ENCODE measurements at regions not wholly inside any gene's neighbourhood (a gene's known extent, or its start where the extent isn't known, plus 50 kb on each side); places are given as distances from the start of the nearest gene placed in this dataset.

DNA sequence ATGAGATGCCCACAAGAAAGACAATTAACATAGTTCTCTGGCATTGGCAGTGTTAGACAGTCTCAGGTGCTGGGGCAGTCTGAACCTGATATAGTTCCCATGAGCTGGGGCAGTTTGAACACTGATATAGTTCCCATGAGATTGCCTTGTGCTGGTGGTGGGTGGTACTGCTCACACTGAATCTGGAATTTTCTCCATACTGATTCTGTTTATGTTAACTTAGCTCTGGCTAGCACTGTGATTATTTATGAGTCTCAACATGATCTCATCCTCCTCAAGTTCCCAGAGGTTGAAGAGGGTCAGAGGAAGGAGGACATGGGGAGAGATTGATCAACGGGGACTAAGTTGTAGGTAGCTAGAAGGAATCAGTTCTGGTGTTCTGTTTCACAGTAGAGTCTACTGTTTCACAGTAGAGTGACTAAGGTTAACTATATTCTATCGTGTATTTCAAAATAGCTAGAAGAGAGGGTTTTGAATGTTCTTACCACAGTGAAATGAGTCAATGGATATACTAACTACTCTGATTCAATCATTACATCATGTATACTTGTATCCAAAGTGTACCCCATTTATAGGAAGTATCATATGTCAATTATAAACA lies 379.9 kb downstream of the ADAM29 start:
- TF ChIP-seq, protein P1, sequence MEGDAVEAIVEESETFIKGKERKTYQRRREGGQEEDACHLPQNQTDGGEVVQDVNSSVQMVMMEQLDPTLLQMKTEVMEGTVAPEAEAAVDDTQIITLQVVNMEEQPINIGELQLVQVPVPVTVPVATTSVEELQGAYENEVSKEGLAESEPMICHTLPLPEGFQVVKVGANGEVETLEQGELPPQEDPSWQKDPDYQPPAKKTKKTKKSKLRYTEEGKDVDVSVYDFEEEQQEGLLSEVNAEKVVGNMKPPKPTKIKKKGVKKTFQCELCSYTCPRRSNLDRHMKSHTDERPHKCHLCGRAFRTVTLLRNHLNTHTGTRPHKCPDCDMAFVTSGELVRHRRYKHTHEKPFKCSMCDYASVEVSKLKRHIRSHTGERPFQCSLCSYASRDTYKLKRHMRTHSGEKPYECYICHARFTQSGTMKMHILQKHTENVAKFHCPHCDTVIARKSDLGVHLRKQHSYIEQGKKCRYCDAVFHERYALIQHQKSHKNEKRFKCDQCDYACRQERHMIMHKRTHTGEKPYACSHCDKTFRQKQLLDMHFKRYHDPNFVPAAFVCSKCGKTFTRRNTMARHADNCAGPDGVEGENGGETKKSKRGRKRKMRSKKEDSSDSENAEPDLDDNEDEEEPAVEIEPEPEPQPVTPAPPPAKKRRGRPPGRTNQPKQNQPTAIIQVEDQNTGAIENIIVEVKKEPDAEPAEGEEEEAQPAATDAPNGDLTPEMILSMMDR (IDR thresholded peaks at IDR 0.05) = no peak
- TF ChIP-seq POLR2A (IDR thresholded peaks at IDR 0.05) (no peak), EP300 (IDR thresholded peaks at IDR 0.05) (no peak)

Data from tibial nerve (tissue), 4 donors.